ENCODE measurements at regions not wholly inside any gene's neighbourhood (a gene's known extent, or its start where the extent isn't known, plus 50 kb on each side); places are given as distances from the start of the nearest gene placed in this dataset.

- no peak for DNase-seq
- 24 to 47% (median 36%) methylated on average over 2 to 5 of the region's 5 CpGs for WGBS, 4 donors
- Histone ChIP-seq H3K4me1 (replicated peaks in 1 of 2) (no peaks in the 10 kb centered on the region), H3K4me3 (no peak overlapping the region), H3K36me3 (replicated peaks in 1 of 2) (no peaks in the 10 kb centered on the region), H3K27me3 (peaks cover 15% of the 10 kb centered on the region), H3K27ac (no peak overlapping the region), H3K9me3 (replicated peaks in 1 of 3) (no peaks in the 10 kb centered on the region)
- intact Hi-C loops (cut with DNase I): no loop called here
- TF ChIP-seq POLR2A (IDR thresholded peaks at IDR 0.05): no peak
- no peak for TF ChIP-seq CTCF (IDR thresholded peaks at IDR 0.05)
These were observed 76.0 kb upstream of the AP1S2 start for GRCh38 chrX:15930585-15930984.

GRCh38 chrX:15929194-15929593, 74.6 kb upstream of the AP1S2 start:
- intact Hi-C loops (cut with DNase I): no loop called here

GRCh38 chrX:15926622-15927021, 72.0 kb upstream of the AP1S2 start:
- TF ChIP-seq POLR2A (IDR thresholded peaks at IDR 0.05): no peak
- TF ChIP-seq CTCF (IDR thresholded peaks at IDR 0.05): no peak
- no peak overlapping the region for H3K27ac ChIP-seq
- intact Hi-C loops (cut with DNase I): no loop called here
- H3K36me3 ChIP-seq (replicated peaks in 1 of 2): no peaks in the 10 kb centered on the region
- H3K4me3 ChIP-seq: no peak overlapping the region
- no peaks in the 10 kb centered on the region for H3K4me1 ChIP-seq (replicated peaks in 1 of 2)
- no peak for DNase-seq
- peaks cover 15% of the 10 kb centered on the region for H3K27me3 ChIP-seq
- WGBS, 4 donors: 74 to 83% (median 80%) methylated on average over 1 of the region's 1 CpG
- H3K9me3 ChIP-seq (replicated peaks in 1 of 3): no peaks in the 10 kb centered on the region

More at GRCh38 chrX:15929194-15929593, 74.6 kb upstream of the AP1S2 start:
- WGBS, 4 donors: 52 to 66% (median 63%) methylated on average over 2 of the region's 2 CpGs
- no peaks in the 10 kb centered on the region for H3K9me3 ChIP-seq (replicated peaks in 1 of 3)
- peaks cover 21% of the 10 kb centered on the region for H3K27me3 ChIP-seq
- H3K4me3 ChIP-seq: no peak overlapping the region
- H3K36me3 ChIP-seq (replicated peaks in 1 of 2): no peaks in the 10 kb centered on the region
- no peak for TF ChIP-seq CTCF (IDR thresholded peaks at IDR 0.05)
- TF ChIP-seq POLR2A (IDR thresholded peaks at IDR 0.05): no peak
- H3K4me1 ChIP-seq (replicated peaks in 1 of 2): no peaks in the 10 kb centered on the region
- H3K27ac ChIP-seq: no peak overlapping the region
- no peak for DNase-seq

- TF ChIP-seq POLR2A (IDR thresholded peaks at IDR 0.05): no peak
- TF ChIP-seq CTCF (IDR thresholded peaks at IDR 0.05): no peak
- H3K4me3 ChIP-seq: no peak overlapping the region
- peaks cover 5% of the 10 kb centered on the region for H3K27me3 ChIP-seq
- H3K4me1 ChIP-seq (replicated peaks in 1 of 2): peaks cover 0 to 7% of the 10 kb centered on the region in 2 donors
- H3K36me3 ChIP-seq (replicated peaks in 1 of 2): no peaks in the 10 kb centered on the region
- intact Hi-C loops (cut with DNase I): no loop called here
- no peak for DNase-seq
- no peaks in the 10 kb centered on the region for H3K9me3 ChIP-seq (replicated peaks in 1 of 3)
- WGBS, 4 donors: 73 to 100% (median 82%) methylated on average over 1 of the region's 1 CpG
- H3K27ac ChIP-seq: no peak overlapping the region
These were observed 63.4 kb upstream of the AP1S2 start for GRCh38 chrX:15918003-15918402.

All from adrenal gland (tissue), 9 donors.